ENCODE measurements at regions not wholly inside any gene's neighbourhood (a gene's known extent, or its start where the extent isn't known, plus 50 kb on each side); places are given as distances from the start of the nearest gene placed in this dataset.

- no peak for DNase-seq
Measured at GRCh38 chr10:31081937-31082840, 50.5 kb upstream of the ZNF438 start.

- no peak for DNase-seq
Measured at GRCh38 chr10:31083765-31084184, 52.1 kb upstream of the ZNF438 start.

GRCh38 chr10:31087011-31087410, 55.3 kb upstream of the ZNF438 start:
- no peak for DNase-seq

- DNase-seq, result no peak
Measured at GRCh38 chr10:31087851-31088250, 56.2 kb upstream of the ZNF438 start.

DNA sequence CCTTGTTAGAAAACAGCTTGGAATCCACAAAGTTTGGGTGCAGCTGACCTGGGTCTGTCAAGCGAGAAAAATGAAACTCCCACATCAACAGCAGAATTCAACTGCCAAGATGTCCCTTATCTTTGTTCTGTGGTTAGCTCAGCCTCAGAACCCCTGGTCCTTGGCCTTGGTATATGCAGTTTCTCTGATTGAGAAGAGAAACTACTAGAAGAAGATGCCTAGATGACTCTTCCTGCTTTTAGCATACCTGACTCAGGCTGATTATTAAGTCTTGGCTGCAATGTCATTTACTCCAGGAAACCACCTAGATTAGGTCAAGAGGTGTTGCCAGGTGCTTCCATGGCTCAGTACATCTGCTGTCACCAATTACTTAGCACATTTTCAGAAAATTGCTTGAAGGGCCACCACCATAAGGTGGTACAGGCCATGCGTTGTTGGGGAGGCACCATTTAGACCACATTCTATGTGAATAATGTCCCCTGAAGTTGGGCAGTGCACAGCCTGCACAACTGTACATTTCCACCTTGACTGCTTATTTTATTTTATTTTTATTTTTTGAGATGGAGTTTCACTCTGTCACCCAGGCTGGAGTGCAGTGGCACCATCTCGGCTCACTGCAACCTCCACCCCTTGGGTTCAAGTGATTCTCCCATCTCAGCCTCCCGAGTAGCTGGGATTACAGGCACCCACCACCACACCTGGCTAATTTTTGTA, 59.4 kb upstream of the ZNF438 start:
- no peak for DNase-seq

- DNase-seq, result no peak
Measured at GRCh38 chr10:31095677-31096560, 64.3 kb upstream of the ZNF438 start.

- no peak for DNase-seq
Measured at GRCh38 chr10:31098046-31098445, 66.4 kb upstream of the ZNF438 start.

DNA sequence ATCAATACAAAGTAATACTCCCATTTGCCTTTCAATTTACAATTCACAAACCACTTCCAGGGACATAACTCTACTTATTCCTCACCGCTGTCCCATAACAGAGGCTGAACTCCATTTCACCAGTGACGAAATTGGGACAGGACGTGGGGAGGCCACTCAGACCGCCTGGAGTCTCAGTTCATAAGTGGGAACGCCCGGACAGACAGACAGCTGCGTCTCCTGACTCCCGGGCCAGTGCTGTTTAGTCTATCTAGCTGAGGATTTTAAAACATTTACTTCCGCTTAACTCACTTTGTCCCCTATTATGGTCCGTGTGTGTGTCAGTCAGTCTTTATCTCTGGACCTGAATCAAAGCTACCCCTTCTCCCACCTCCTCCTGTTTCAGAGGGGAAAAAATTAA, 67.4 kb upstream of the ZNF438 start:
- peak; percentile 41 for DNase-seq

DNA sequence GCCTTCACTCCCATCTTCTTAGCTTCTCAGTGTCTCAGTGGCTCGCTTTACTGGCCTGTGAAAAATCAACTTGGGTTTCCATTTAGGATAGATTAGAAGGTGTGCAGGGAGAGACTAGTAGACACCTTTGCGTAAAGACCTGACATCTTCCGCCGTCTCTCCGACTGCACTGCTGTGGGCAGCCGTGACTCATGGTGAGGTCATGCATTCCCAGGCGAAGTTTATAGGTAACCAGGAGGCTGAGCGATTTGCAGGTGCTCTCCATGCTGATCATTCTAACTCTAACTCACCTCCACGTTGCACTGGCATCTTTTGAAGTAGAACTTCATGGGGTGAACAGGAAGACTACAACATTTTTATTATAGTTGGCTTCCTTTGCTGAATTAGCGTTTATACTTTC, 68.0 kb upstream of the ZNF438 start:
- no peak for DNase-seq

DNA sequence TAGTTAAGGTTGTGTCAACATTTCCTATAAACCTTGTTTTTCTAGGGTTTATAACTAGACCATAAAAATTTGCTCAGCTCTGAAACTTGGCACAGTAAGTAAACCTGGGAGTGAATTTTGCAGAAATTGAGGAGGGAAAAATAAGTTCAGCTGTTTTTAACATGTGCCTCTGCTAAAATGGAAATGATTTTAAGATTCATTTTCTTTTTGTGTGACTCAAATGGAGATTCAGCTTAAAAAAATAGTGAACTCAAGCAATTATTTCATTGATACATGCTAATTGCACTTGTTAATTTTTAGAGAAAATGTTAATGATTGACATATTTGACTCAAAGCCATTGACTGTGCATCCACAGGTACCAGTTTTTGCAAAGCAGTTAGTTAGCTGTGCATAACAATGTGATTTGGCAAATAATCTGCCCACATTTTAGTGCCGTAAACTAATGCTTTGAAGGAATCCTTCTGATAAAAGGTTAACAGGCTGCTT, 68.5 kb upstream of the ZNF438 start:
- DNase-seq, result no peak

DNA sequence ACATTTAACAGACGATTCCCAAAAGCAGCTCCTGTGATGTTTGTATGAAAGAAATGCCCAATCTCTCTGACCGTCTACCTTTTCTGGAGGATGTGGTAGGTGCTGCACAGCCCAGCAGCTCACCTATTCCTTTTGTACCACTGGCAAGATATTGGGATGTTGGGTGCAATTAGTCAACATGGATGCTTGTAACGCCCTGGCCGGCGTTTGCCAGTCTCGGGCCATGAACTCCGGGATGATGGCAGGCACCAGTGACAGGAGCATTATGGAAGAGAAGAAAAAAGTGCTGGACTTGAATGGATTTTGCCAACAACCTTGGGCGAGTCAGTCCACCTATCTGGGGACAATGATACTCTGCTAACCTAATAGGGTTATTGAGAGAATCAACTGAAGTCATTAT, 69.0 kb upstream of the ZNF438 start:
- no peak for DNase-seq

GRCh38 chr10:31101123-31101522, 69.5 kb upstream of the ZNF438 start:
- no peak for DNase-seq

GRCh38 chr10:31102421-31102820, 70.8 kb upstream of the ZNF438 start:
- no peak for DNase-seq

- DNase-seq, result peak; percentile 55
Measured at GRCh38 chr10:31103112-31103511, 71.4 kb upstream of the ZNF438 start.

- no peak for DNase-seq
Measured at GRCh38 chr10:31112961-31113360, 81.3 kb upstream of the ZNF438 start.

- no peak for DNase-seq
Measured at GRCh38 chr10:31116226-31116625, 84.6 kb upstream of the ZNF438 start.

GRCh38 chr10:31118556-31118955, 86.9 kb upstream of the ZNF438 start:
- DNase-seq, result no peak

DNA sequence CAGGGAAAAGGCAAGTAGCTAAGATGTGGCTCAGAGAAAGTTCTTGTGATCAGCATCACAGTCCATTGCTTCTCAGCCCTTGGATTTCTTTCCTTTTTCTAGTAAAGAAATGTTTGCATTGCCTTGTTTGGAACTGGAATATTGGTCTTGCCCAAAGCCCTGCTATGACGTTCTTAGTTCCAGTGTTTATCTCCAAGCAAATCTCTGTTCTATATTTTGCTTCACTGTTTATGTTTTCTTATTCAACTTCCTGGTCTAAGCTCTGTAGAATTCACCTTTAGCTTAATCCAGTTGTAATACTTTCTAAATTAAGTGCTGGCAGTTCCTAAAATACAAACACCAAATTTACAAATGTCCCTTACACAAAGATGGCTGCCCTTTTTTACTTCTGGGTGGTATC, 88.7 kb upstream of the ZNF438 start:
- DNase-seq, result no peak

DNA sequence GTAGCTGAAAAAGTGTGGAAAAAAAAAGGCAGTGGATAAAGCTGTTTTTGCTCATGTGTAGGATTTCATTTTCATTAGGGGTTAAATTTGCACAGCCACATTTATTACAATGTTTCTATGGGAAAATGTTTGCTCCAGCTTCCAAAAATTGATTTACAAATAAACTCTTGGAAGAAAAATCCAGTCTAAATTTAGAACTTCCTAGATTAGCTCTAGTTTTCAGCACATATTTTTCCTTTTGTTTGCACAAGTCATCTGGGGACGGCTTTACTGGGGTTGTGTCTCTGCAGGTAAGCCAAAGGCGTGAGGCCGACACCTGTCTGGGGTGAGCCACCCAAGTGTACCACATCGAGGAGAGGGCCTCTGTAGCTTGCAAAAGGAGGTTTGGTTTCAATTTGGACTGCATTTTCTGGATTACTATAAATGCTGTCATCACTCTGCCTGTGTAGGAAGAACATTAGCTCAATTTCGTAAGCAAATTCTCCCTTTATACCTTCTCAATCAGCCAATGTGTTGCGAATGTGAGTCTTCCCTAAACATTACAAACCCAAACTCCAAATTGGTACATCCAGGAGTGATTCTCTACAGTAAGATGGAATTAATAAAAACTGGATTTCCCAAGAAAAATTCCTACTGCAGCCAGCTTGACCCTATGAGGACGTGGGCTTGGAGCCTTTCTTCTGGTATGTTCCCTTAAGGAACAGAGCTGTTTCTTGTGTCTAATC, 89.5 kb upstream of the ZNF438 start:
- no peak for DNase-seq

DNA sequence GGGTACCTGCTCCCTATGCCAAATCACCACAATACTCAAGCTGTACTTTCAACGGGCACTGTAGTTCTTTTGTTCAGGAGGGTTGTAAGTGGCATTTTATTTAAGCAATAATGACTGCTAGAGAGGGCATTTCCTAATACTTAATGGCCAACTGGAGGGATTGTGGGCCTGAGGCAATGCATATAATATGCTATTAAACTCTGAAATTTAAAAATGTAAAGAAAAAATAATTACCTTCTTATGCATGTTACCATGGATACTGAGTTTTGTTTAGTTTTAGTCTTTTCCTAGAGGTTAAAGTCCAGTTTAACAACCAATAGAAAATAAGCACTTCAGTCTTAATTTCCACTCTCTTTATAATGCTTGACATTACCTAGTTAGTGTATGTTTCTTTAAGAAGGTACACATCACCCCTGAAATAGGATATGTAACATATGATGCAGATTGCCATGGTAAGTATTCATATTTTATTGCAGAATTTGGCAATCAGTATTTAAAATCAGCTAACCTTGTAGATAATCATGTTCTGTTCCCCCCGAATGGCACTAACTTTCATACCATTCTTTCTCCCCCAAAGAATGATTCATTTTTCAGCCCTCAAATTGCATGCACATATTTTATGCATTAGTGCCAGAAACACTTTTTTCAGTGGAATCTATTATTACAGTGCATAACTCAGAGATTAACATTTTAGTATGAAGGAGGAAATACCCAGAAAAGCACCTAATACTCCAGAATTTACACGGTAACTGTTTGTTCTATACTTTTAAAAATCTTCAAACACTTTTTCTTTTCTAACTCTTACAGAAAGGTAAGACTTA, 90.3 kb upstream of the ZNF438 start:
- no peak for DNase-seq

- no peak for DNase-seq
Measured at GRCh38 chr10:31123946-31124345, 92.3 kb upstream of the ZNF438 start.

Measured in hindlimb muscle (tissue), 1 donor.